AG09309 (cell line): ENCODE measurements at regions not wholly inside any gene's neighbourhood (a gene's known extent, or its start where the extent isn't known, plus 50 kb on each side); places are given as distances from the start of the nearest gene placed in this dataset.

Experiments used
- DNase-seq: peaks from one replicate; pipeline ENCODE4 v3.0.0-alpha.2; 2010; ENCODE audit warnings: low read depth
- H3K4me3 ChIP-seq: 2 replicates; pipeline ENCODE4 v1.5.1; 2011; ENCODE audit warnings: mild to moderate bottlenecking, low read depth, low read length, moderate library complexity; ENCODE audit not compliant: control insufficient read depth
- CTCF ChIP-seq: IDR thresholded peaks from 2 replicates; pipeline ENCODE4 v1.5.1; 2011; ENCODE audit warnings: mild to moderate bottlenecking, low read depth, low read length, inconsistent platforms; ENCODE audit not compliant: insufficient read depth, control insufficient read depth; ENCODE audit errors: missing control alignments

GRCh38 chr16:63960321-63960720, 1161.5 kb downstream of the CDH11 start:
- no peak for DNase-seq
- no peak overlapping the region for H3K4me3 ChIP-seq
- no peak for TF ChIP-seq CTCF

DNA sequence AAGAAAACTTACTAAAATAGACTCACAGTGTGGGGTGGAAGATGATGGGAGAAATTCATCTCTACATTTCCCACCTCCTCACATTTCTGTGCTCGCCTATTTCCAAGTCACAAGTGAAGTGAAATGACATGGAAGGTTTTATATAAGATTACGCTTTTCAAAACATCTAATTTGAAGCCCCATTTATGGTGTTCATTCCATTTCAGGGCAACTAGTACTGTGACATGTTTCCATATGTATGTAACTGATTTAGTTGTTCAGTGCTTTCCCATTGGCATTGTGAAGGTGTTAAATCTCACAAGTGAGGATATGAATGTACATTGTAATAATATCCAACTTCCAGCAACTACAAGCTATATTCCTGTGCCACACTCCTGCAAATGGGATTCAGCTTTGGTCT, 1174.8 kb downstream of the CDH11 start:
- no peak for DNase-seq
- H3K4me3 ChIP-seq: no peak overlapping the region
- no peak for TF ChIP-seq CTCF

DNA sequence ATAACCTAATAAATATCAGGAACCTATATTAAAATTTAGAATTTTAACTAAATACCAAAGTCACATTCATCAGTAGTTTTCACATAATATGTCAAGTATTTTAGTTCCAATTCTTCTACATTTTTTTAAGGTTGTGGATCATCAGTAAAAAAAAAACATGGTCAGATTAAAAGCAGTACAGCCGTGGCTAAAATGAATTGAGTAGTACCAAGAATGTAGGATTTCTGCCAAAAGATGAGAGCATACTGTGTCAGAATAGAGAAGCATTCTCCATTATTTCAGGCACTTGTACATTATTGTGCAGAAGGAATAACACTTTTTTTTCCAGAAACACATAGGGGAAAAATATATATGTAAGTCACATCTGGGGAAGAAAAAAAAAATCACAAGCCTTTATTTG, 1176.1 kb downstream of the CDH11 start:
- no peak for TF ChIP-seq CTCF
- no peak overlapping the region for H3K4me3 ChIP-seq
- no peak for DNase-seq

DNA sequence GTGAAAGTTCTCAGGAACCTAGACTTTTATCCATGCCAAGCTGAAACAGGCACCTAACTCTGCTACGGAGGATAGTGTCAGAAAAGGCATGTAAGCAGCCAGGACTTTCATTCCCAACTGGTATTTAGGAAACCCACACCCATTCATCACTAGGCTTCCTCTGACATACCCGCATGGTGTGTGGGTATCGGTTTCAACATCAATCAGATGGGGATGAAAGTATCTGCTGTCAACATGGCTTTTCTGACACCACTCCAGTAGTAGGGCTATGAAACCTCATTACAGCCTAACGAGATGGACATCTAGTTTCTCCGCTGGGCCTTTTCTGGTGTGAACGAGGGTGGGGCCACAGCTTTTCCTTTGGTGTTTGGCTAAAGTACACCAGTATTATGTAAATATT, 1178.3 kb downstream of the CDH11 start:
- DNase-seq: no peak
- TF ChIP-seq CTCF: no peak
- H3K4me3 ChIP-seq: no peak overlapping the region

- no peak for TF ChIP-seq CTCF
- DNase-seq: no peak
- no peak overlapping the region for H3K4me3 ChIP-seq
Observed at GRCh38 chr16:63938661-63939060, 1183.2 kb downstream of the CDH11 start.

- no peak for TF ChIP-seq CTCF
- H3K4me3 ChIP-seq: no peak overlapping the region
- DNase-seq: no peak
Observed at GRCh38 chr16:63933841-63934240, 1188.0 kb downstream of the CDH11 start.

DNA sequence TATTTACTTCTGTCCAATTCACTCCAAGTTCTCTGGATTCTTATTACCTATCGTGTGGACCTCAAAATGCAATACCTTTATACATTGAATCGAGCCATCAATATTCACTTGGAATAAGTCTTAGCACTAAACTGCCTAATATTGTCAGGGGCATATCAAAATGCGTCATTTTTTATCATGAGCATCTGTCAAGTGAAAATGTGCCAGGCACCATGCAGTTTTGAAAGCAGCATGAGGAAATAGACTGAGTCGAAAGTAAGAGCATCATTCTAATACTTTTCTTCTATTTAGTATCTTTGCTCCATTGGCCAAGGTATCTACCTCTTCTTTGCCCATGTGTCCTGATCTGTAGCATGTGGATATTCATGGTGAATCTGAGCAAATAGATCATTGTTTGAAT, 1193.4 kb downstream of the CDH11 start:
- no peak for DNase-seq
- no peak overlapping the region for H3K4me3 ChIP-seq
- TF ChIP-seq CTCF: no peak
